H1 (cell line): ENCODE measurements at regions not wholly inside any gene's neighbourhood (a gene's known extent, or its start where the extent isn't known, plus 50 kb on each side); places are given as distances from the start of the nearest gene placed in this dataset.

Experiments
- CTCF ChIA-PET: fragments of 300-600 bp; sonication (Branson Sonifier 250); formaldehyde crosslinking; loops from one replicate; lab custom pipeline; 2021; ENCODE audit not compliant: partially characterized antibody; lab: Charles Lee
- POLR2A ChIA-PET: fragments of 300-600 bp; sonication (Branson Sonifier 250); formaldehyde crosslinking; loops from one replicate; lab custom pipeline; 2021; ENCODE audit warnings: inconsistent platforms; ENCODE audit not compliant: partially characterized antibody; lab: Charles Lee
- DNase-seq, 2 experiments: peaks; one replicate each; pipeline versions ENCODE4 v3.0.0 to v3.0.0-alpha.2; 2010 to 2022; ENCODE audit warnings: low spot score in 2 of 2, low read depth in 1 of 2, mixed read lengths in 1 of 2
- FAIRE-seq: peaks from 2 replicates; lab custom pipeline; 2011; peaks lifted over from hg19 to GRCh38; lab: Jason Lieb, UNC
- H2AFZ ChIP-seq: 2 replicates; pipeline ENCODE4 v1.8.1; 2012; ENCODE audit warnings: low read length, inconsistent platforms
- H2AK5ac ChIP-seq: 2 replicates; pipeline ENCODE4 v1.6.1; 2013; ENCODE audit warnings: low read depth, low read length
- H2BK120ac ChIP-seq: replicated peaks from 2 replicates; pipeline ENCODE3; 2013; ENCODE audit warnings: low read depth, low read length, inconsistent platforms
- H2BK12ac ChIP-seq: 2 replicates; pipeline ENCODE4 v1.6.1; 2013; ENCODE audit warnings: low read depth, low read length
- H2BK15ac ChIP-seq: 2 replicates; pipeline ENCODE4 v1.6.1; 2013; ENCODE audit warnings: low read length
- H2BK20ac ChIP-seq: 2 replicates; pipeline ENCODE4 v1.6.1; 2013; ENCODE audit warnings: low read length
- H2BK5ac ChIP-seq: 2 replicates; pipeline ENCODE4 v1.6.1; 2013; ENCODE audit warnings: low read depth, low read length
- H3K14ac ChIP-seq: 2 replicates; pipeline ENCODE4 v1.6.1; 2013; ENCODE audit warnings: inconsistent platforms; ENCODE audit not compliant: insufficient read length
- H3K18ac ChIP-seq: 2 replicates; pipeline ENCODE4 v1.6.1; 2013; ENCODE audit warnings: low read length; ENCODE audit errors: extremely low read depth
- H3K23ac ChIP-seq: 2 replicates; pipeline ENCODE4 v1.6.1; 2013; ENCODE audit warnings: inconsistent platforms; ENCODE audit not compliant: insufficient read length
- H3K23me2 ChIP-seq: 2 replicates; pipeline ENCODE4 v1.6.1; 2013; ENCODE audit warnings: low read depth, low read length
- H3K27ac ChIP-seq: 2 replicates; pipeline ENCODE4 v1.6.1; 2011; ENCODE audit warnings: low read depth, low read length, inconsistent platforms
- H3K27me3 ChIP-seq, 4 experiments: replicated peaks in 1 of 4; 1 replicate in 1 of 4; 2 replicates in 3 of 4; pipeline versions ENCODE4 v1.6.1 to v1.8.1; 2011 to 2013; ENCODE audit warnings: low read length in 3 of 4, mild to moderate bottlenecking in 3 of 4, inconsistent platforms in 2 of 4, mixed read lengths in 2 of 4, moderate library complexity in 1 of 4; ENCODE audit not compliant: control insufficient read depth in 3 of 4, insufficient read depth in 3 of 4; ENCODE audit errors: extremely low read depth in 1 of 4
- H3K36me3 ChIP-seq, 4 experiments: 2 replicates each; pipeline versions ENCODE4 v1.6.1 to v1.8.1; 2011 to 2013; ENCODE audit warnings: mild to moderate bottlenecking in 4 of 4, low read length in 3 of 4, moderate library complexity in 2 of 4, control low read depth in 1 of 4, inconsistent platforms in 1 of 4; ENCODE audit not compliant: insufficient read depth in 4 of 4, control insufficient read depth in 2 of 4
- H3K4ac ChIP-seq: replicated peaks from 2 replicates; pipeline ENCODE3; 2013; ENCODE audit warnings: low read length, low read depth, mixed read lengths, inconsistent platforms; ENCODE audit not compliant: insufficient read length
- H3K4me1 ChIP-seq, 4 experiments: replicated peaks in 1 of 4; 1 replicate in 1 of 4; 2 replicates in 3 of 4; pipeline versions ENCODE4 v1.6.1 to v1.8.1; 2011 to 2013; ENCODE audit warnings: low read length in 3 of 4, inconsistent platforms in 2 of 4, mixed read lengths in 1 of 4; ENCODE audit not compliant: insufficient read depth in 4 of 4, control insufficient read depth in 3 of 4
- H3K4me2 ChIP-seq, 2 experiments: 2 replicates each; pipeline versions ENCODE4 v1.6.1 to v1.8.1; 2011 to 2013; ENCODE audit warnings: low read depth in 2 of 2, low read length in 2 of 2, control low read depth in 1 of 2, inconsistent platforms in 1 of 2, mild to moderate bottlenecking in 1 of 2; ENCODE audit not compliant: insufficient read depth in 1 of 2
- H3K4me3 ChIP-seq, 4 experiments: fragments of 200-600, 300-600 bp in 1 of 4; sonication (generic), shearing (Covaris generic), sonication (Bioruptor Twin) in 1 of 4; 2 replicates each; pipeline versions ENCODE4 v1.5.1 to v1.8.1; 2011 to 2016; ENCODE audit warnings: low read length in 4 of 4, low read depth in 3 of 4, control low read depth in 2 of 4, inconsistent platforms in 2 of 4, mild to moderate bottlenecking in 2 of 4, mixed read lengths in 1 of 4, moderate library complexity in 1 of 4; ENCODE audit not compliant: insufficient read depth in 2 of 4; ENCODE audit errors: extremely low read depth in 1 of 4
- H3K56ac ChIP-seq: replicated peaks from 2 replicates; pipeline ENCODE3; 2013; ENCODE audit warnings: low read depth, mild to moderate bottlenecking, mixed read lengths, low read length, inconsistent platforms; ENCODE audit not compliant: insufficient read length
- H3K79me1 ChIP-seq: 2 replicates; pipeline ENCODE4 v1.6.1; 2013; ENCODE audit warnings: low read depth, low read length, control low read depth
- H3K79me2 ChIP-seq, 2 experiments: 2 replicates each; pipeline versions ENCODE4 v1.6.1 to v1.8.1; 2012 to 2013; ENCODE audit warnings: low read length in 2 of 2, mild to moderate bottlenecking in 2 of 2, inconsistent platforms in 1 of 2; ENCODE audit not compliant: insufficient read depth in 2 of 2, control insufficient read depth in 1 of 2
- H3K9ac ChIP-seq, 4 experiments: replicated peaks in 1 of 4; 1 replicate in 1 of 4; 2 replicates in 3 of 4; pipeline versions ENCODE4 v1.6.1 to v1.8.1; 2011 to 2013; ENCODE audit warnings: low read depth in 3 of 4, low read length in 3 of 4, control low read depth in 2 of 4, mild to moderate bottlenecking in 2 of 4, moderate library complexity in 2 of 4, inconsistent platforms in 1 of 4; ENCODE audit errors: extremely low read depth in 1 of 4
- H3K9me3 ChIP-seq, 2 experiments: 2 replicates each; pipeline versions ENCODE4 v1.6.1 to v1.8.1; 2012 to 2013; ENCODE audit warnings: mild to moderate bottlenecking in 2 of 2, moderate library complexity in 2 of 2, control low read depth in 1 of 2, inconsistent platforms in 1 of 2, low read depth in 1 of 2, low read length in 1 of 2, mixed read lengths in 1 of 2; ENCODE audit not compliant: insufficient read depth in 2 of 2
- H4K20me1 ChIP-seq, 2 experiments: replicated peaks in 1 of 2; 2 replicates each; pipeline versions ENCODE3 to v1.8.1; 2011 to 2013; ENCODE audit warnings: inconsistent platforms in 2 of 2, low read length in 2 of 2, mild to moderate bottlenecking in 1 of 2; ENCODE audit not compliant: insufficient read depth in 2 of 2, control insufficient read depth in 1 of 2
- H4K5ac ChIP-seq: 2 replicates; pipeline ENCODE4 v1.6.1; 2013; ENCODE audit warnings: low read length, low read depth, mixed read lengths, inconsistent platforms; ENCODE audit not compliant: insufficient read length
- H4K8ac ChIP-seq: 2 replicates; pipeline ENCODE4 v1.8.0; 2013; ENCODE audit warnings: mild to moderate bottlenecking, moderate library complexity, low read length, inconsistent platforms; ENCODE audit not compliant: insufficient read depth; ENCODE audit errors: extremely low read depth
- H4K91ac ChIP-seq: replicated peaks from 2 replicates; pipeline ENCODE3; 2013; ENCODE audit warnings: low read length, mixed read lengths, inconsistent platforms; ENCODE audit not compliant: insufficient read length
- ASH2L ChIP-seq: fragments of 200-600, 300-600 bp; sonication (generic); IDR thresholded peaks from one replicate; pipeline ENCODE4 v1.7.1; 2017; ENCODE audit warnings: low read length
- BACH1 ChIP-seq: IDR thresholded peaks from 2 replicates; pipeline ENCODE4 v1.6.1; 2012; ENCODE audit warnings: low read length, improper control_type of control experiment
- BRCA1 ChIP-seq: IDR thresholded peaks from 2 replicates; pipeline ENCODE4 v1.6.1; 2012; ENCODE audit warnings: low read depth, low read length, improper control_type of control experiment
- CHD2 ChIP-seq: IDR thresholded peaks from 2 replicates; pipeline ENCODE4 v1.6.1; 2012; ENCODE audit warnings: low read length, improper control_type of control experiment
- NANOG ChIP-seq: IDR thresholded peaks from 2 replicates; pipeline ENCODE4 v1.6.1; 2011; ENCODE audit warnings: low read length, low read depth, mild to moderate bottlenecking, inconsistent platforms; ENCODE audit not compliant: insufficient read depth, poor library complexity, severe bottlenecking
- NRF1 ChIP-seq: IDR thresholded peaks from 2 replicates; pipeline ENCODE4 v1.6.1; 2011; ENCODE audit warnings: mild to moderate bottlenecking, low read depth, low read length, improper control_type of control experiment
- RXRA ChIP-seq: IDR thresholded peaks from 2 replicates; pipeline ENCODE4 v1.6.1; 2011; ENCODE audit warnings: low read depth, mild to moderate bottlenecking, low read length, moderate library complexity; ENCODE audit not compliant: insufficient read depth
- SIN3A ChIP-seq, 2 experiments: IDR thresholded peaks in 1 of 2; conservative IDR thresholded peaks in 1 of 2; 2 replicates each; pipeline ENCODE4 v1.6.1; 2011 to 2012; ENCODE audit warnings: low read length in 2 of 2, improper control_type of control experiment in 1 of 2, low read depth in 1 of 2, mild to moderate bottlenecking in 1 of 2
- SIRT6 ChIP-seq: IDR thresholded peaks from one replicate; pipeline ENCODE4 v1.7.1; 2012; ENCODE audit warnings: low read length, inconsistent platforms
- TAF1 ChIP-seq: IDR thresholded peaks from 2 replicates; pipeline ENCODE4 v1.6.1; 2011; ENCODE audit warnings: mild to moderate bottlenecking, low read depth, low read length
- TBP ChIP-seq: IDR thresholded peaks from 2 replicates; pipeline ENCODE4 v1.6.1; 2011; ENCODE audit warnings: low read depth, low read length, improper control_type of control experiment
- WGBS, 2 experiments: shearing (Covaris generic) in 1 of 2; methylation state at CpG; one replicate each; pipeline versions ENCODE4 v1.1.6 to v1.1.7; 2013 to 2015; ENCODE audit warnings: low lambda C conversion rate in 2 of 2, mixed read lengths in 2 of 2, inconsistent platforms in 1 of 2, low coverage in 1 of 2, missing lambda C conversion rate in 1 of 2; ENCODE audit not compliant: insufficient replicate concordance in 2 of 2, insufficient coverage in 1 of 2, insufficient read length in 1 of 2; ENCODE audit errors: extremely low coverage in 1 of 2, missing lambda C conversion rate in 1 of 2; 5-methylcytosine and 5-hydroxymethylcytosine counted together

GRCh38 chr4:18608908-18609533, 587.5 kb upstream of the LCORL start:
- Histone ChIP-seq H3K9me3 (no peaks in the 10 kb centered on the region), H3K56ac (no peak overlapping the region), H4K20me1 (no peaks in the 10 kb centered on the region), H4K5ac (no peak overlapping the region), H3K79me2 (no peaks in the 10 kb centered on the region), H3K9ac (no peak overlapping the region), H2BK20ac (no peak overlapping the region), H4K91ac (no peak overlapping the region), H3K4me1 (no peaks in the 10 kb centered on the region), H3K23ac (no peak overlapping the region), H3K79me1 (no peaks in the 10 kb centered on the region), H2BK12ac (no peak overlapping the region), H3K4me3 (no peak overlapping the region), H2BK15ac (no peak overlapping the region), H3K4me2 (no peak overlapping the region), H3K36me3 (no peaks in the 10 kb centered on the region), H3K27ac (no peak overlapping the region), H2AK5ac (no peak overlapping the region), H2BK120ac (no peak overlapping the region), H4K8ac (no peak overlapping the region), H3K23me2 (no peaks in the 10 kb centered on the region; the same call in 1 of the 2 replicates), H3K14ac (no peak overlapping the region), H3K4ac (no peak overlapping the region), H3K18ac (no peak overlapping the region), H2BK5ac (no peak overlapping the region), H3K27me3 (no peaks in the 10 kb centered on the region), H2AFZ (no peak overlapping the region)
- TF ChIP-seq SIN3A (conservative IDR thresholded peaks at IDR 0.05 in 1 of 2, IDR thresholded peaks at IDR 0.05 in 1 of 2; ENCODE audit: low read depth in 1 of 2, low read length in 2 of 2): no peak
- no peak for TF ChIP-seq NRF1
- no peak for TF ChIP-seq ASH2L
- TF ChIP-seq SIRT6: no peak
- TF ChIP-seq CHD2: no peak
- TF ChIP-seq NANOG: no peak
- TF ChIP-seq TAF1: no peak
- no peak for TF ChIP-seq TBP
- TF ChIP-seq RXRA: no peak
- no peak for TF ChIP-seq BRCA1
- TF ChIP-seq BACH1: no peak
- 93% methylated on average over 4 of the region's 4 CpGs; no CpG with 5 or more reads in 1 of the 2 experiments for WGBS, 2 experiments
- no peak for FAIRE-seq
- DNase-seq: no peak
- ChIA-PET POLR2A (no interaction called here), CTCF (interaction anchor here (1.1 to 1.4 kb wide), 2 partner anchors 10 to 14 kb away, joined by 3 read pairs; no protein-coding TSS in a partner anchor)
